ENCODE measurements at regions not wholly inside any gene's neighbourhood (a gene's known extent, or its start where the extent isn't known, plus 50 kb on each side); places are given as distances from the start of the nearest gene placed in this dataset.
A peak's percentile ranks its signal among the peaks of the same experiment; 100 is the strongest.

- no peak for DNase-seq
- in situ Hi-C loops (cut with HindIII; ENCODE audit: low pct_ligation_motif_present, low pct_unique_long_range_greater_than_20kb, low sequenced_read_pairs): no loop called here
These were observed 420.7 kb upstream of the TRIB2 start for GRCh38 chr2:12295856-12296519.

- in situ Hi-C loops (cut with HindIII; ENCODE audit: low pct_ligation_motif_present, low pct_unique_long_range_greater_than_20kb, low sequenced_read_pairs): no loop called here
- no peak for DNase-seq
These were observed 419.8 kb upstream of the TRIB2 start for GRCh38 chr2:12296915-12297314.

GRCh38 chr2:12298352-12298751, 418.4 kb upstream of the TRIB2 start:
- DNase-seq: no peak
- in situ Hi-C loops (cut with HindIII; ENCODE audit: low pct_ligation_motif_present, low pct_unique_long_range_greater_than_20kb, low sequenced_read_pairs): no loop called here

- in situ Hi-C loops (cut with HindIII; ENCODE audit: low pct_ligation_motif_present, low pct_unique_long_range_greater_than_20kb, low sequenced_read_pairs): no loop called here
- no peak for DNase-seq
These were observed 417.3 kb upstream of the TRIB2 start for GRCh38 chr2:12299431-12299830.

- no peak for DNase-seq
- in situ Hi-C loops (cut with HindIII; ENCODE audit: low pct_ligation_motif_present, low pct_unique_long_range_greater_than_20kb, low sequenced_read_pairs): no loop called here
These were observed 416.6 kb upstream of the TRIB2 start for GRCh38 chr2:12300019-12300602.

GRCh38 chr2:12300927-12301326, 415.8 kb upstream of the TRIB2 start:
- DNase-seq: no peak
- in situ Hi-C loops (cut with HindIII; ENCODE audit: low pct_ligation_motif_present, low pct_unique_long_range_greater_than_20kb, low sequenced_read_pairs): no loop called here

- no peak for DNase-seq
- in situ Hi-C loops (cut with HindIII; ENCODE audit: low pct_ligation_motif_present, low pct_unique_long_range_greater_than_20kb, low sequenced_read_pairs): no loop called here
These were observed 414.6 kb upstream of the TRIB2 start for GRCh38 chr2:12302140-12302539.

GRCh38 chr2:12302691-12303090, 414.0 kb upstream of the TRIB2 start:
- DNase-seq: no peak
- in situ Hi-C loops (cut with HindIII; ENCODE audit: low pct_ligation_motif_present, low pct_unique_long_range_greater_than_20kb, low sequenced_read_pairs): no loop called here

- no peak for DNase-seq
- in situ Hi-C loops (cut with HindIII; ENCODE audit: low pct_ligation_motif_present, low pct_unique_long_range_greater_than_20kb, low sequenced_read_pairs): no loop called here
These were observed 413.3 kb upstream of the TRIB2 start for GRCh38 chr2:12303181-12304030.

GRCh38 chr2:12304564-12305171, 412.1 kb upstream of the TRIB2 start:
- no peak for DNase-seq
- in situ Hi-C loops (cut with HindIII; ENCODE audit: low pct_ligation_motif_present, low pct_unique_long_range_greater_than_20kb, low sequenced_read_pairs): no loop called here

GRCh38 chr2:12305931-12306330, 410.8 kb upstream of the TRIB2 start:
- in situ Hi-C loops (cut with HindIII; ENCODE audit: low pct_ligation_motif_present, low pct_unique_long_range_greater_than_20kb, low sequenced_read_pairs): no loop called here
- DNase-seq: no peak

- in situ Hi-C loops (cut with HindIII; ENCODE audit: low pct_ligation_motif_present, low pct_unique_long_range_greater_than_20kb, low sequenced_read_pairs): no loop called here
- DNase-seq: no peak
These were observed 406.3 kb upstream of the TRIB2 start for GRCh38 chr2:12310399-12310798.

- in situ Hi-C loops (cut with HindIII; ENCODE audit: low pct_ligation_motif_present, low pct_unique_long_range_greater_than_20kb, low sequenced_read_pairs): no loop called here
- DNase-seq: no peak
These were observed 403.1 kb upstream of the TRIB2 start for GRCh38 chr2:12313445-12314126.

- no peak for DNase-seq
- in situ Hi-C loops (cut with HindIII; ENCODE audit: low pct_ligation_motif_present, low pct_unique_long_range_greater_than_20kb, low sequenced_read_pairs): no loop called here
These were observed 402.5 kb upstream of the TRIB2 start for GRCh38 chr2:12314127-12314760.

- in situ Hi-C loops (cut with HindIII; ENCODE audit: low pct_ligation_motif_present, low pct_unique_long_range_greater_than_20kb, low sequenced_read_pairs): no loop called here
- no peak for DNase-seq
These were observed 401.5 kb upstream of the TRIB2 start for GRCh38 chr2:12315224-12315623.

- no peak for DNase-seq
- in situ Hi-C loops (cut with HindIII; ENCODE audit: low pct_ligation_motif_present, low pct_unique_long_range_greater_than_20kb, low sequenced_read_pairs): no loop called here
These were observed 400.3 kb upstream of the TRIB2 start for GRCh38 chr2:12316476-12316875.

- in situ Hi-C loops (cut with HindIII; ENCODE audit: low pct_ligation_motif_present, low pct_unique_long_range_greater_than_20kb, low sequenced_read_pairs): no loop called here
- no peak for DNase-seq
These were observed 399.4 kb upstream of the TRIB2 start for GRCh38 chr2:12317286-12317685.

GRCh38 chr2:12317814-12318426, 398.8 kb upstream of the TRIB2 start:
- DNase-seq: peak; percentile 86
- in situ Hi-C loops (cut with HindIII; ENCODE audit: low pct_ligation_motif_present, low pct_unique_long_range_greater_than_20kb, low sequenced_read_pairs): no loop called here

All from ACHN (cell line).